ENCODE measurements at regions not wholly inside any gene's neighbourhood (a gene's known extent, or its start where the extent isn't known, plus 50 kb on each side); places are given as distances from the start of the nearest gene placed in this dataset.

GRCh38 chr12:84644908-84645307, 267.7 kb downstream of the SLC6A15 start:
- no peak for TF ChIP-seq EZH2 (IDR thresholded peaks at IDR 0.05; ENCODE audit: borderline replicate concordance, low read depth, low read length, severe bottlenecking)
- TF ChIP-seq CTCF (IDR thresholded peaks at IDR 0.05; ENCODE audit: borderline replicate concordance, extremely low read depth, low read length, poor library complexity, severe bottlenecking), result no peak

All from DND-41 (cell line).